Ascending aorta (tissue), 2 donors: ENCODE measurements at regions not wholly inside any gene's neighbourhood (a gene's known extent, or its start where the extent isn't known, plus 50 kb on each side); places are given as distances from the start of the nearest gene placed in this dataset.

Experiments
- DNase-seq, 2 donors: peaks; one replicate each; pipeline ENCODE4 v3.0.0-alpha.2; 2019; ENCODE audit warnings: low spot score in 2 of 2
- H3K27ac ChIP-seq, 2 donors: fragments of 200-600 bp; sonication (generic); one replicate each; pipeline ENCODE4 v1.5.1; 2016 to 2017; ENCODE audit warnings: mild to moderate bottlenecking in 1 of 2
- H3K27me3 ChIP-seq: fragments of 200-600 bp; sonication (generic); one replicate; pipeline ENCODE4 v1.5.1; 2017
- H3K36me3 ChIP-seq, 2 donors: fragments of 200-600 bp; sonication (generic); one replicate each; pipeline ENCODE4 v1.5.1; 2016
- H3K4me1 ChIP-seq, 2 donors: fragments of 200-600 bp; sonication (generic); one replicate each; pipeline ENCODE4 v1.5.1; 2016 to 2017; ENCODE audit warnings: mild to moderate bottlenecking in 1 of 2
- H3K4me3 ChIP-seq, 2 donors: fragments of 200-600 bp; sonication (generic); one replicate each; pipeline ENCODE4 v1.5.1; 2016 to 2017; ENCODE audit warnings: mild to moderate bottlenecking in 1 of 2
- H3K9me3 ChIP-seq, 2 donors: fragments of 200-600 bp; sonication (generic); one replicate each; pipeline ENCODE4 v1.5.1; 2016
- CTCF ChIP-seq, 3 experiments: fragments of 200-600 bp in 2 of 3; fragments of 450-650 bp in 1 of 3; sonication (generic) in 2 of 3; IDR thresholded peaks; one replicate each; pipeline ENCODE4 v1.5.1; 2016 to 2019; ENCODE audit warnings: antibody characterized with exemption in 3 of 3, mild to moderate bottlenecking in 1 of 3, moderate library complexity in 1 of 3
- intact Hi-C: fragments of 100-400 bp; cut with DNase I; formaldehyde crosslinking; loops from one replicate; pipeline ENCODE4 v1.15.1; 2023

GRCh38 chr9:87342743-87343142 lies 154.9 kb upstream of the DAPK1 start:
- Histone ChIP-seq H3K9me3 (no peaks in the 10 kb centered on the region), H3K27ac (no peak overlapping the region), H3K27me3 (no peaks in the 10 kb centered on the region), H3K36me3 (no peaks in the 10 kb centered on the region), H3K4me3 (no peak overlapping the region), H3K4me1 (no peaks in the 10 kb centered on the region)
- DNase-seq: no peak
- TF ChIP-seq CTCF (IDR thresholded peaks at IDR 0.05): no peak
- intact Hi-C loops: no loop called here

- TF ChIP-seq CTCF (IDR thresholded peaks at IDR 0.05): no peak
- H3K27ac ChIP-seq: no peak overlapping the region
- DNase-seq: no peak
- H3K4me1 ChIP-seq: no peaks in the 10 kb centered on the region
- intact Hi-C loops: no loop called here
- H3K9me3 ChIP-seq: no peaks in the 10 kb centered on the region
- H3K27me3 ChIP-seq: no peaks in the 10 kb centered on the region
- H3K4me3 ChIP-seq: no peak overlapping the region
- H3K36me3 ChIP-seq: no peaks in the 10 kb centered on the region
These were observed 153.7 kb upstream of the DAPK1 start for GRCh38 chr9:87343816-87344430.

GRCh38 chr9:87346061-87346665 lies 151.5 kb upstream of the DAPK1 start:
- Histone ChIP-seq H3K4me1 (no peaks in the 10 kb centered on the region), H3K27ac (no peak overlapping the region), H3K36me3 (no peaks in the 10 kb centered on the region), H3K4me3 (no peak overlapping the region), H3K9me3 (no peaks in the 10 kb centered on the region), H3K27me3 (no peaks in the 10 kb centered on the region)
- DNase-seq: no peak
- no peak for TF ChIP-seq CTCF (IDR thresholded peaks at IDR 0.05)
- intact Hi-C loops: no loop called here

- no peaks in the 10 kb centered on the region for H3K36me3 ChIP-seq
- no peak for DNase-seq
- no peaks in the 10 kb centered on the region for H3K27me3 ChIP-seq
- H3K27ac ChIP-seq: no peak overlapping the region
- H3K4me3 ChIP-seq: no peak overlapping the region
- intact Hi-C loops: no loop called here
- TF ChIP-seq CTCF (IDR thresholded peaks at IDR 0.05): no peak
- H3K9me3 ChIP-seq: no peaks in the 10 kb centered on the region
- H3K4me1 ChIP-seq: no peaks in the 10 kb centered on the region
These were observed 146.8 kb upstream of the DAPK1 start for GRCh38 chr9:87350915-87351314.

- Histone ChIP-seq H3K27ac (no peak overlapping the region), H3K4me3 (no peak overlapping the region)
These were observed 144.4 kb upstream of the DAPK1 start for GRCh38 chr9:87353301-87353700.

More at GRCh38 chr9:87353301-87353700, 144.4 kb upstream of the DAPK1 start:
- Histone ChIP-seq H3K4me1 (no peaks in the 10 kb centered on the region), H3K9me3 (no peaks in the 10 kb centered on the region), H3K36me3 (no peaks in the 10 kb centered on the region), H3K27me3 (no peaks in the 10 kb centered on the region)
- intact Hi-C loops: no loop called here
- DNase-seq: no peak
- no peak for TF ChIP-seq CTCF (IDR thresholded peaks at IDR 0.05)
